GM04504 (cell line): ENCODE measurements at regions not wholly inside any gene's neighbourhood (a gene's known extent, or its start where the extent isn't known, plus 50 kb on each side); places are given as distances from the start of the nearest gene placed in this dataset.
"Not testable (repeated sequence)": the region's sequence is repeated elsewhere in the genome, so short reads cannot be mapped to it uniquely, and the experiment has no call there.

ENCODE experiments used
- DNase-seq: peaks from one replicate; pipeline ENCODE4 v3.0.0-alpha.2; 2012; ENCODE audit warnings: low read depth

- no peak for DNase-seq
Observed at GRCh38 chr13:24563087-24563486, 50.5 kb upstream of the PARP4 start.

DNA sequence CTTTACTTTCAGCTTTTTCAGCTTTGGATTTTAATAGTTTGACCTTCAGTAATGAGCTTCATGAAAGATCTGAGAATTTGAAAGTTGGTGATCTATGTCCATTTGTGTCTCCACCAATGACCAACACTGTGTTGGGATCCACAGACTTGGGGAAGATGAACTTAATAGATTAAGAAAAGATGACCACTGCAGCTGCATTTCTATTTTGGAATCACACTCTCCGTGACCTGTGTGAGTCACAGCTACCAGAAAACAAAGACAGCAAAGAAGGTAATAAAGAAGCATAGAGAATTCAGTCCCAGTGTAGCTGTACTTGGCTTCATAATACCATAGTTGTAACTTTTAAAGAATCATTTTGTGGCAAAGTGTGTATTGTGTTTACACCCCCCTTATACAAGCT is 51.4 kb upstream of the PARP4 start:
- DNase-seq, result not testable (repeated sequence)

GRCh38 chr13:24564881-24565280 is 52.3 kb upstream of the PARP4 start:
- DNase-seq, result no peak

DNA sequence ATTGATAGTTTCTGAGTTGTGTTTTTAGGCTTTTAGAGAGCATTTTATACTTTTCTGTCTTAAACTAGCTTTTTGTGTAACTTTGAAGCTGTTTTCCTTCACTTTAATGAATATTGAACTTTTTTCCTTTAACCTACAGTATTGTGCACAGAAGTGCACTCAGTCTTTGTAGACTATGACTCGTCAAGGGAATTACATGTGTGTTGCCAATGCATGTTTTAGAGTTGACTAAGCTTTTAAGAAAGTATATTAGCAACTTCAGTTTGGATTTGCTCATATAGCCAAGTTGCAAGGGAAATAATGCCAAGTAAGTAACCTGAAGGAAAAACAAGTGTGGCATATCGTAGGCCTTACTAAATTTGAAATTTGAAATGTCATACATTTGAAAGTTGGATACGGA is 55.0 kb upstream of the PARP4 start:
- DNase-seq, result peak; percentile 18

DNA sequence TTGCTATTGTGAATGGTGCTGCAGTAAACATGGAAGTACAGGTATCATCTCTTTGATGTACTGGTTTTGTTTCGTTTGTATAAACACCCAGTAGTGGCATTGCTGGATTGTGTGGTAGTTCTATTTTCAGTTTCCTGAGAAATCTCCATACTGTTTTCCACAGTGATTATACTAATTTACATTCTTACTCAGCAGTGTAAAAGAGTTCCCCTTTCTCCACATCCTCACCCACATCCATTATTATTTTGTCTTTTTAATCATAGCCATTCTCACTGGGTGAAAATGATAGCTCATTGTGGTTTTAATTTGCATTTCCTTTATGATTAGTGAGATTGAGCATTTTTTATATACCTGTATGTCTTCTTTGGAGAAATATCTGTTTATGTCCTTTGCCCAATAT is 62.3 kb upstream of the PARP4 start:
- DNase-seq, result no peak

DNA sequence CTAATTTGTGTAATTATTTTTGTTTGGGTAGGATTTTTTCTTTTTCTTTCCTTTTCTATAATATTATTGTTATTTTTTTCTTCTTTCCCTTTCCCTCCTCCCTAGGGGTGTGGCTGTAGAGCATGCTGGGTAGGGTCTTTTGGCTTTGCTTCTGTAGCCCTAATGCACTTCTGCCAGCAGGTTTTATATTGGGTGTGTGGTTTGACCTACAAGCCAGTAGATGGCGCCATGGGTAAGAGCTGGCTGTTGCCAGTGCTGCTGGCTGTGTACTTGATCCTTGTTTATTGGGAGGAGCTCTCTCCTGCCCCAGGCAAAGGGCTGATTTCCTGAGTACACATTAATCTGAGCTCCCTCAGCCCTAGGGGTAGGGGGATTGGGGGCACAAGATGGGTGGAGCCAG is 67.7 kb upstream of the PARP4 start:
- DNase-seq, result not testable (repeated sequence)

GRCh38 chr13:24581578-24581977 is 69.0 kb upstream of the PARP4 start:
- DNase-seq, result not testable (repeated sequence)

DNA sequence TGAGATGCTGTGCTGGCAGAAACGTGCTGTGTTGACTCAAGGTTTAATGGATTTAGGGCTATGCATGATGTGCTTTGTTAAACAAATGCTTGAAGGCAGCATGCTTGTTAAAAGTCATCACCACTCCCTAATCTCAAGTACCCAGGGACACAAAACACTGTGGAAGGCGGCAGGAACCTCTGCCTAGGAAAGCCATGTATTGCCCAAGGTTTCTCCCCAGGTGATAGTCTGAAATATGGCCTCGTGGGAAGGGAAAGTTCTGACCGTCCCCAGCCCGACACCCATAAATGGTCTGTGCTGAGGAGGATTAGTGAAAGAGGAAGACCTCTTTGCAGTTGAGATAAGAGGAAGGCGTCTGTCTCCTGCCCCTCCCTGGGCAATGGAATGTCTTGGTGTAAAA is 79.1 kb upstream of the PARP4 start:
- DNase-seq, result not testable (repeated sequence)

GRCh38 chr13:24597906-24598670 is 82.1 kb upstream of the ATP12A start:
- not testable (repeated sequence) for DNase-seq

- not testable (repeated sequence) for DNase-seq
Observed at GRCh38 chr13:24599019-24599791, 81.0 kb upstream of the ATP12A start.

DNA sequence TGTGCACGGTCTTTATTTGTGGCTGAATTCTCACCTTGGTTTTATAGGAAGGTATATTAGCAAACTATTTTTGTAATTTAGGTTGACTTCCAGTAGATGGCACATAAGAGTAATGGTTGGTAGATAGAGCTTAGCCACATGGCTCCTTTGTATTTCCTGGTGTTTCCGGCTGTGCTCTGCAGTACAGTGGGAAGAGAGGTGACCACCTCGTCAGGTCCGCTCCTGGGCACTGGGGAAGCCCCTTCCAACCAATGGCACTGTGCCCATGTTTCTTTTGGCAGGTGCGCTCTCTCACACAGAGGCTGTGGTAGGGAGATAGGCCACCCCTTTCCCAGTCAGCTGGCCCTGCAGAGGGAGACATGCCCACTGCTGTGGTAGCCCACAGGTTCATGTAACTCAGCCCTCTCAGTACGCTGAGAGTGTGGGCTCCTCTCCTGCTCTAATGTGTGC is 74.3 kb upstream of the ATP12A start:
- peak; percentile 8 for DNase-seq

GRCh38 chr13:24606486-24607170 is 73.6 kb upstream of the ATP12A start:
- DNase-seq, result no peak

GRCh38 chr13:24610956-24611355 is 69.3 kb upstream of the ATP12A start:
- no peak for DNase-seq

GRCh38 chr13:24612726-24613125 is 67.5 kb upstream of the ATP12A start:
- no peak for DNase-seq

DNA sequence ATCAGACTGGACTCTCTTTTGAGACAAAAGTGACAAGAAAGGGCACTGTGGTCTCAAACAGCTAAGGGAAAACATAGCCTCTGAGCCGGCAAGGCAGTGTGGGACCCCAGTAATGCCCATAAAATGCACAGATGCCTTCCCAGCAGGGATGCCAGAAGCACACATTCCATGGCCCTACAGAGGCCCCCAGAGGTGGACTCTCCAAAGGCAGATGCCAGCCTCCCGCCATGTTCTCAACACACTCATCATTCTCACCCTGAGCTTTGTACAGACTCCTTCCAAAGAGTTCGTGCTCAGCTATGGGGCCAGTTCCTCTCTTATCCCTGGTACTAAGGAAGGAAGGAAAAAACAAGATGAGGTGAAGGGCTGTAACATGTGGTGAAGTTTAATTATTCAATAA is 67.1 kb upstream of the ATP12A start:
- no peak for DNase-seq

DNA sequence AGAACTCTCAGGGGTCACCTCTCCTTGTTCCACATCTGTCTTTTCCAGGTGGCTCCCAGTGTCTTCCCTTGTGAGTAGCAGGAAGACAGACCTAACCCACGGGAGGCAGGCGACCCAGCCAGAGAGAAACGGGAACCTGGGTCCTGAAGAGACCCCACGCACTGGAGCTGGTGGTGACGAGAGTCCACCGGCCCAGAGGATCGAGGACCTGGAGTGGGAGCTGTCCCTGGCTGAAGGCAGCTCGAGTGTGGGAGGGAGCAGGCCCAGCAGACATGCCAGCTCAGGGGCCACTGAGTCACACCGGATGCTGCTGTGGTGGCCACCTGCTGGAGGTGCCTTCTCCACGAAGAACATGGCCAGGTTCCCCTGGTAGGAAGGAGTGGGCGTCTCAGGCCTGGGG is 66.5 kb upstream of the ATP12A start:
- DNase-seq, result no peak

DNA sequence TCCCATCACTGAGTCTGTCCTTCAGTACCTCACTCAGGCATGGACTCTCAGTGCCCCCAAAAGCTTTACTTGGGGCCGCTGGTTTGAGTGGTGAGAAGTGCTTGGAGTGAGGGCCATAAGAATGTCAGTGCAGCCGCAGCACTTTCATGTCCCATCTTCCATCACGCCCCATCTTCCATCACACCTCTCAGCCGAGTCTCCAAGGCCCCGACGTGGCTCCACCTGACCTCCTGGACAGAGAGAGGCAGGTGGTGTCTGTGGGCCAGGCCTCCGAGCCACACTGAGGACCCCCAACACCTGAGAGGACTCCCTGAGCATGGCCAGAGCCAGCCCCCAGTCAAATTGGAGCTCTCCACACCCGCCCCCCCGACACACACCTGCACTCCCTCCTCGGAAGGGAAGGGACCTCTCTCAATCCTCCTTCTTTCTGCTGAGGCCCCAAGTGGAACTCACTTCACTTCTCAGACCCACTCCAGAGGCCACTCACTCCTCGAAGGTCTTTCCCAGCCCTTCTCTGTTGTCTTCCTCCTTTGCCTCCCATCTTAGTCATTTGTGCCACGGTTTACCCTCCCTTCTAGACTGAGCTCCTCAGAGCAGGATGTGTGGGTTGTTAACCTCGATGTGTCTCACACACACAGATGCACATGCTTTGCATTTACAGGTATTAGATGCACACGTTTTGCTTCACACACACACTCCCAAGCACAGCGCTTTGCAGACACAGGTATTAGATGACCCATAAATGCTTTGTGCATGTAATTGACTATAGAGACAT is 65.7 kb upstream of the ATP12A start:
- DNase-seq, result no peak

- DNase-seq, result no peak
Observed at GRCh38 chr13:24615114-24615513, 65.1 kb upstream of the ATP12A start.

DNA sequence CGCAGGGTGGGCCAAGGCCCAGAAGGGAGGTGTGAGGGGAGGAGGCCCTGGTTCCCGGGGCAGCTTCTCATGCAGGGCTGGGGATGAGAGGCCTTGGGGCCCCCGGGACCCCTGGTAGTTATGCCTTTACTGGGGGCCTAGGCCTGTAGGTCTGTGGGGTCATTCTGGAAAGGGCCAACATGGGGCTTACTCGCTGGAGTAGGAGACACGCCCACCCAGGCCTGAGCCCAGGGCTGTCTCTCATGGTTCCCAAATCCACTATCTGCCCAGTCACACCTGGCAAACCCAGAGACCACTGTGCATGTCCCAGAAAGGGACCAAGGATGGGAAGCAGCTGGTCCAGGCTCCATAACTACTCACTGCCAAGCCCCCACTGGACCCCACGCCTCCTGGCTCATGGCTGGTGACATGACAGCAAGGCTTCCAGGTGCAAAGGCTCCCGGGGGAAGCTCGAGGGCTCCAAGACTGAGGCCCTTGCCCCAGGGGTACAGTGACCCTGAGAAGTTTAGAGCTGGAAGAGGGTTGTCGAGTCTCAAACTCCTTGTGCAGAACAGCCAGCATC is 64.2 kb upstream of the ATP12A start:
- no peak for DNase-seq

DNA sequence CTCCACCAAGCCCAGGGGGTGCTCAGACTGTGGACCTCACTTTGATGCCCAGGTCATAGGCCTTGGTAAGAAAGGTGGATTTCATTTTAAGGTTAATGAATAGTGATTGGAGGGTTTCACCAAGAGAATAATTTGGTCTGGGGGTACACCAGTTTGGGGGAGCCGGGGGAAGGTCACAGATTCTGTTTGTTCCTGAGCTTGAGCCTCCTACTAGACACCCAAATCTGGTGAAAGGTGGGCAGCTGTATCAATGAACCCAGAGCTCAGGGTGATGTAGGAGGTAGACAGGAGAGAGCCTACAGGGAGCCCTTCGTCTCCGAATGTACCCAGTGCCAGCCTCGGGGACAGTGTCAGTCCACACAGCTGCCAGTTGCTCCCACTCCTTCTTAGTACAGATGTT is 63.7 kb upstream of the ATP12A start:
- DNase-seq, result no peak

DNA sequence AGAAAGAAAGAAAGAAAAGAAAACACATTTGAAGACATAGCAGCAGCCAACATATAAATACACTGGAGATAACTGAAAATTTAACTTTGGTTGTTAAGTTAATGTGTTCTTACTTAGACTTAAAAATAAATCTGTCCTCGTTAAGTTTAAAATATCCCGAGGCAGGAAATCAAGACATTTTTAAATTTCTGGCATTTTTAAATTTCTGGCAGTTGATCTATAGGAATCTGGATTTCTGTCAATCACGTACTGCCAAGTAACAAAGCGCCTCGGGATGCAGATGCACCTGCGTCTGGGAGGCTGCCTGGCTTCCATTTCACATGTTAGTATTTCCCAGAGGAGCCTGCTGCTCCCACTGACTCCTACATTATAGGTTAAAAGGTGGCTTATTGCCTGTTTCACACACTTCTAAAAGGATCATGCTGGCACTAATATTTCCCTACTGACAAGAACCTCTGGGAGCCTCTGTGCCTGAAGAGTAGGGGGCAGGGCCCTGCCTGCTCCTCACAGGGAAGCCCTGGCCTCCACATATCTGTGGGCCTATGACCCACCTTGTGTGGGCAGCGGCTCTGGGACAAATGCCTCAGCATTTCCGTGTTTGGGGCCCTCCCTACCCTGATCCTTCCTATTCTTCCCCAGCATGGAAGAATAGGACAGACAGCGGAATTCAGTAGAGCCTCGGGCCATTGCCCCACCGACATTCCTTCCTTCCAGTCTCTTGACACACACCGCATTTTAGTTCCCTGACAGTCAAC is 62.8 kb upstream of the ATP12A start:
- DNase-seq, result no peak
